ENCODE measurements at regions not wholly inside any gene's neighbourhood (a gene's known extent, or its start where the extent isn't known, plus 50 kb on each side); places are given as distances from the start of the nearest gene placed in this dataset.
A peak's percentile ranks its signal among the peaks of the same experiment; 100 is the strongest.

DNA sequence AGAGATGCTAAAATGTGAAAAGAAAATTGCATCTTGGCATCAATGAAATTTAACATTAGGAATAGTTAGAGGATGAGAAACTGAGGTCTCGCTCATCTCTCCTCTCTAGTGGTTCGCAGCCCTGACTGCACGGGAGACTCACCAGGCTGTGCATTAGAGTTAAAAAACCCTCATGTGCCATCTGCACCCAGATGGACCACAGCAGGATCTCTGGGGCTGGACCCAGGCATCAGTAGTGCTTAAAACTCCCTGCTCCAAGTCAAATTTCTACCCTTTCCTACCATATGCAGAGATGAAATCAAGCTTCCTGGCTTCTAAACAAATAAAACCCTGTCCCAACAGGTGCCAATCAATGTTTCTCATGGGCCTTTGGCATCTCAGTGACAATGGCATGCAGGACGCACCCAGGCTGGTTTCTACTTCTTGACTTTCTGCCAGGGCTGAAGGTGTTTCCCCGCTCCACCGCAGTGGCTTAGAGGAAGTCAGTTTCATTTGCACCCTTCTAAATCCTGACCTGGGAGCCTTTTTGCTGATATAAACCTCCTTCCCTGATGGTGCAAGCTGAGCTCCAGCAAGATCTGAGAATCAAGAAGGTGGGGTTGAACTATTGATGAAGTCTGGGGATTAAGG lies 132.6 kb downstream of the NSG2 start:
- H3K4me3 ChIP-seq, result no peak overlapping the region
- intact Hi-C loops (cut with DNase I; ENCODE audit: low total_unique reads), result no loop called here
- H3K27me3 ChIP-seq, result peaks cover 0 to 9% of the 10 kb centered on the region in 2 donors
- H3K9me3 ChIP-seq, result no peaks in the 10 kb centered on the region
- H3K27ac ChIP-seq, result no peak overlapping the region
- TF ChIP-seq CTCF (IDR thresholded peaks at IDR 0.05), result no peak
- peaks cover 0 to 6% (median 0%) of the 10 kb centered on the region in 4 donors for H3K4me1 ChIP-seq
- DNase-seq, result no peak
- H3K36me3 ChIP-seq, result no peaks in the 10 kb centered on the region

DNA sequence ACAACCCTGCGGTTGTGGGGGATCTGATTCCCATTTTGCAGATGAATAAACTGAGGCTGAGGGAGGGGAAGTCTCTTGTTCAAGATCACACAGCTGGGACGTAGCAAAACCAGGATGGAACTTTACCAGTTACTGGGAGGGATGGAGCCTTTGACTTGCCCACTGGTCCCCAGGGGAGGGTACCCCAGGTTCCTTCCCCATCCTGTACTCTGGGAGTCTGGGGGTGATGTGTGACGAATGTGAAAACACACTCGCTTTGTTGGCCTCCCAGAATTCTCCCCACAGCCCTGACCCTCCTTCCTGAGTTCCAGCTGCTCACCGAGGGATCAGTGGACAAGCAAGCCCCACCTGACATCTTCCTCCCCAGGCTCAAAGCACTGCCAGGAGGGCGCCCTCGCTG lies 135.1 kb downstream of the NSG2 start:
- DNase-seq, result peak in 1 of 2 donors; percentile 44
- H3K4me1 ChIP-seq, result peaks cover 0 to 4% (median 0%) of the 10 kb centered on the region in 4 donors

GRCh38 chr5:174182111-174182510 lies 136.6 kb downstream of the NSG2 start:
- Histone ChIP-seq H3K4me3 (no peak overlapping the region), H3K9me3 (no peaks in the 10 kb centered on the region), H3K4me1 (no peaks in the 10 kb centered on the region), H3K36me3 (no peaks in the 10 kb centered on the region), H3K27ac (no peak overlapping the region), H3K27me3 (peaks cover 0 to 6% of the 10 kb centered on the region in 2 donors)
- TF ChIP-seq CTCF (IDR thresholded peaks at IDR 0.05), result no peak
- intact Hi-C loops (cut with DNase I; ENCODE audit: low total_unique reads), result no loop called here
- DNase-seq, result peak in 1 of 2 donors; percentile 38

More for the DNA sequence above, 135.1 kb downstream of the NSG2 start:
- Histone ChIP-seq H3K27ac (no peak overlapping the region), H3K27me3 (peaks cover 0 to under 1% of the 10 kb centered on the region in 2 donors), H3K36me3 (no peaks in the 10 kb centered on the region), H3K4me3 (no peak overlapping the region), H3K9me3 (no peaks in the 10 kb centered on the region)
- intact Hi-C loops (cut with DNase I; ENCODE audit: low total_unique reads), result no loop called here
- no peak for TF ChIP-seq CTCF (IDR thresholded peaks at IDR 0.05)

- no peak for DNase-seq
- no peak overlapping the region for H3K4me3 ChIP-seq
- H3K27ac ChIP-seq, result no peak overlapping the region
- intact Hi-C loops (cut with DNase I; ENCODE audit: low total_unique reads), result no loop called here
- H3K4me1 ChIP-seq, result no peaks in the 10 kb centered on the region
- H3K36me3 ChIP-seq, result no peaks in the 10 kb centered on the region
- H3K27me3 ChIP-seq, result peaks cover 0 to 6% of the 10 kb centered on the region in 2 donors
- no peaks in the 10 kb centered on the region for H3K9me3 ChIP-seq
- no peak for TF ChIP-seq CTCF (IDR thresholded peaks at IDR 0.05)
Measured at GRCh38 chr5:174183701-174184100, 138.2 kb downstream of the NSG2 start.

DNA sequence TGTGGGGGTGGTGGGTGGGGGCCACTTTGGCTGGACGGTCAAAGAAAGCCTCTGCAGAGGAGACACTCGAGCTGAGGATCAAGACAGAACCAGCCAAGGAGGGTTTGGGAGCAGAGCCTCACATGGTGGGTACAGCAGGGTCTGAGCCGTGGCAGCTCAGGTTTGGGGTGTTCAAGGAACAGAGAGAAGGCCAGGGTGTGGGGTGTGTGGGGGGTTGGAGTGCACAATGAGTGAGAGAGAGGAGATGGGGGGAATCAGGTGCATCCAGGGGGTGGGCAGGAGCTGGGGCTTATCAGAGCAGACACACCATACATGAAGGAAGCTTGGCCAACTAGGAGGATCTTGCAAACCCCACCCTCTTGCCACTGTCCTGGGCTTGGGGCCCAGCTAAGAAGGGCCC lies 140.0 kb downstream of the NSG2 start:
- Histone ChIP-seq H3K9me3 (no peaks in the 10 kb centered on the region), H3K27me3 (peaks cover 0 to 6% of the 10 kb centered on the region in 2 donors), H3K27ac (no peak overlapping the region), H3K4me3 (no peak overlapping the region), H3K4me1 (no peaks in the 10 kb centered on the region), H3K36me3 (no peaks in the 10 kb centered on the region)
- no peak for TF ChIP-seq CTCF (IDR thresholded peaks at IDR 0.05)
- DNase-seq, result no peak
- intact Hi-C loops (cut with DNase I; ENCODE audit: low total_unique reads), result no loop called here
